H1 (cell line): ENCODE measurements at regions not wholly inside any gene's neighbourhood (a gene's known extent, or its start where the extent isn't known, plus 50 kb on each side); places are given as distances from the start of the nearest gene placed in this dataset.

ENCODE experiments used
- CTCF ChIA-PET: fragments of 300-600 bp; sonication (Branson Sonifier 250); formaldehyde crosslinking; loops from one replicate; lab custom pipeline; 2021; ENCODE audit not compliant: partially characterized antibody; lab: Charles Lee
- POLR2A ChIA-PET: fragments of 300-600 bp; sonication (Branson Sonifier 250); formaldehyde crosslinking; loops from one replicate; lab custom pipeline; 2021; ENCODE audit warnings: inconsistent platforms; ENCODE audit not compliant: partially characterized antibody; lab: Charles Lee
- DNase-seq, 2 experiments: peaks; one replicate each; pipeline versions ENCODE4 v3.0.0 to v3.0.0-alpha.2; 2010 to 2022; ENCODE audit warnings: low spot score in 2 of 2, low read depth in 1 of 2, mixed read lengths in 1 of 2
- FAIRE-seq: peaks from 2 replicates; lab custom pipeline; 2011; peaks lifted over from hg19 to GRCh38; lab: Jason Lieb, UNC
- H2AFZ ChIP-seq: 2 replicates; pipeline ENCODE4 v1.8.1; 2012; ENCODE audit warnings: low read length, inconsistent platforms
- H2AK5ac ChIP-seq: 2 replicates; pipeline ENCODE4 v1.6.1; 2013; ENCODE audit warnings: low read depth, low read length
- H2BK120ac ChIP-seq: replicated peaks from 2 replicates; pipeline ENCODE3; 2013; ENCODE audit warnings: low read depth, low read length, inconsistent platforms
- H2BK12ac ChIP-seq: 2 replicates; pipeline ENCODE4 v1.6.1; 2013; ENCODE audit warnings: low read depth, low read length
- H2BK15ac ChIP-seq: 2 replicates; pipeline ENCODE4 v1.6.1; 2013; ENCODE audit warnings: low read length
- H2BK20ac ChIP-seq: 2 replicates; pipeline ENCODE4 v1.6.1; 2013; ENCODE audit warnings: low read length
- H2BK5ac ChIP-seq: 2 replicates; pipeline ENCODE4 v1.6.1; 2013; ENCODE audit warnings: low read depth, low read length
- H3K14ac ChIP-seq: 2 replicates; pipeline ENCODE4 v1.6.1; 2013; ENCODE audit warnings: inconsistent platforms; ENCODE audit not compliant: insufficient read length
- H3K18ac ChIP-seq: 2 replicates; pipeline ENCODE4 v1.6.1; 2013; ENCODE audit warnings: low read length; ENCODE audit errors: extremely low read depth
- H3K23ac ChIP-seq: 2 replicates; pipeline ENCODE4 v1.6.1; 2013; ENCODE audit warnings: inconsistent platforms; ENCODE audit not compliant: insufficient read length
- H3K23me2 ChIP-seq: 2 replicates; pipeline ENCODE4 v1.6.1; 2013; ENCODE audit warnings: low read depth, low read length
- H3K27ac ChIP-seq: 2 replicates; pipeline ENCODE4 v1.6.1; 2011; ENCODE audit warnings: low read depth, low read length, inconsistent platforms
- H3K27me3 ChIP-seq, 4 experiments: replicated peaks in 1 of 4; 1 replicate in 1 of 4; 2 replicates in 3 of 4; pipeline versions ENCODE4 v1.6.1 to v1.8.1; 2011 to 2013; ENCODE audit warnings: low read length in 3 of 4, mild to moderate bottlenecking in 3 of 4, inconsistent platforms in 2 of 4, mixed read lengths in 2 of 4, moderate library complexity in 1 of 4; ENCODE audit not compliant: control insufficient read depth in 3 of 4, insufficient read depth in 3 of 4; ENCODE audit errors: extremely low read depth in 1 of 4
- H3K36me3 ChIP-seq, 4 experiments: 2 replicates each; pipeline versions ENCODE4 v1.6.1 to v1.8.1; 2011 to 2013; ENCODE audit warnings: mild to moderate bottlenecking in 4 of 4, low read length in 3 of 4, moderate library complexity in 2 of 4, control low read depth in 1 of 4, inconsistent platforms in 1 of 4; ENCODE audit not compliant: insufficient read depth in 4 of 4, control insufficient read depth in 2 of 4
- H3K4ac ChIP-seq: replicated peaks from 2 replicates; pipeline ENCODE3; 2013; ENCODE audit warnings: low read length, low read depth, mixed read lengths, inconsistent platforms; ENCODE audit not compliant: insufficient read length
- H3K4me1 ChIP-seq, 4 experiments: replicated peaks in 1 of 4; 1 replicate in 1 of 4; 2 replicates in 3 of 4; pipeline versions ENCODE4 v1.6.1 to v1.8.1; 2011 to 2013; ENCODE audit warnings: low read length in 3 of 4, inconsistent platforms in 2 of 4, mixed read lengths in 1 of 4; ENCODE audit not compliant: insufficient read depth in 4 of 4, control insufficient read depth in 3 of 4
- H3K4me2 ChIP-seq, 2 experiments: 2 replicates each; pipeline versions ENCODE4 v1.6.1 to v1.8.1; 2011 to 2013; ENCODE audit warnings: low read depth in 2 of 2, low read length in 2 of 2, control low read depth in 1 of 2, inconsistent platforms in 1 of 2, mild to moderate bottlenecking in 1 of 2; ENCODE audit not compliant: insufficient read depth in 1 of 2
- H3K4me3 ChIP-seq, 4 experiments: fragments of 200-600, 300-600 bp in 1 of 4; sonication (generic), shearing (Covaris generic), sonication (Bioruptor Twin) in 1 of 4; 2 replicates each; pipeline versions ENCODE4 v1.5.1 to v1.8.1; 2011 to 2016; ENCODE audit warnings: low read length in 4 of 4, low read depth in 3 of 4, control low read depth in 2 of 4, inconsistent platforms in 2 of 4, mild to moderate bottlenecking in 2 of 4, mixed read lengths in 1 of 4, moderate library complexity in 1 of 4; ENCODE audit not compliant: insufficient read depth in 2 of 4; ENCODE audit errors: extremely low read depth in 1 of 4
- H3K56ac ChIP-seq: replicated peaks from 2 replicates; pipeline ENCODE3; 2013; ENCODE audit warnings: low read depth, mild to moderate bottlenecking, mixed read lengths, low read length, inconsistent platforms; ENCODE audit not compliant: insufficient read length
- H3K79me1 ChIP-seq: 2 replicates; pipeline ENCODE4 v1.6.1; 2013; ENCODE audit warnings: low read depth, low read length, control low read depth
- H3K79me2 ChIP-seq, 2 experiments: 2 replicates each; pipeline versions ENCODE4 v1.6.1 to v1.8.1; 2012 to 2013; ENCODE audit warnings: low read length in 2 of 2, mild to moderate bottlenecking in 2 of 2, inconsistent platforms in 1 of 2; ENCODE audit not compliant: insufficient read depth in 2 of 2, control insufficient read depth in 1 of 2
- H3K9ac ChIP-seq, 4 experiments: replicated peaks in 1 of 4; 1 replicate in 1 of 4; 2 replicates in 3 of 4; pipeline versions ENCODE4 v1.6.1 to v1.8.1; 2011 to 2013; ENCODE audit warnings: low read depth in 3 of 4, low read length in 3 of 4, control low read depth in 2 of 4, mild to moderate bottlenecking in 2 of 4, moderate library complexity in 2 of 4, inconsistent platforms in 1 of 4; ENCODE audit errors: extremely low read depth in 1 of 4
- H3K9me3 ChIP-seq, 2 experiments: 2 replicates each; pipeline versions ENCODE4 v1.6.1 to v1.8.1; 2012 to 2013; ENCODE audit warnings: mild to moderate bottlenecking in 2 of 2, moderate library complexity in 2 of 2, control low read depth in 1 of 2, inconsistent platforms in 1 of 2, low read depth in 1 of 2, low read length in 1 of 2, mixed read lengths in 1 of 2; ENCODE audit not compliant: insufficient read depth in 2 of 2
- H4K20me1 ChIP-seq, 2 experiments: replicated peaks in 1 of 2; 2 replicates each; pipeline versions ENCODE3 to v1.8.1; 2011 to 2013; ENCODE audit warnings: inconsistent platforms in 2 of 2, low read length in 2 of 2, mild to moderate bottlenecking in 1 of 2; ENCODE audit not compliant: insufficient read depth in 2 of 2, control insufficient read depth in 1 of 2
- H4K5ac ChIP-seq: 2 replicates; pipeline ENCODE4 v1.6.1; 2013; ENCODE audit warnings: low read length, low read depth, mixed read lengths, inconsistent platforms; ENCODE audit not compliant: insufficient read length
- H4K8ac ChIP-seq: 2 replicates; pipeline ENCODE4 v1.8.0; 2013; ENCODE audit warnings: mild to moderate bottlenecking, moderate library complexity, low read length, inconsistent platforms; ENCODE audit not compliant: insufficient read depth; ENCODE audit errors: extremely low read depth
- H4K91ac ChIP-seq: replicated peaks from 2 replicates; pipeline ENCODE3; 2013; ENCODE audit warnings: low read length, mixed read lengths, inconsistent platforms; ENCODE audit not compliant: insufficient read length
- CHD2 ChIP-seq: IDR thresholded peaks from 2 replicates; pipeline ENCODE4 v1.6.1; 2012; ENCODE audit warnings: low read length, improper control_type of control experiment
- KDM1A ChIP-seq: fragments of 200-600, 300-600 bp; sonication (generic); IDR thresholded peaks from 2 replicates; pipeline ENCODE4 v1.7.1; 2016; ENCODE audit warnings: mild to moderate bottlenecking, low read length, borderline replicate concordance
- MAFK ChIP-seq: IDR thresholded peaks from 2 replicates; pipeline ENCODE4 v1.6.1; 2012; ENCODE audit warnings: low read depth, mild to moderate bottlenecking, improper control_type of control experiment, low read length
- WGBS, 2 experiments: shearing (Covaris generic) in 1 of 2; methylation state at CpG; one replicate each; pipeline versions ENCODE4 v1.1.6 to v1.1.7; 2013 to 2015; ENCODE audit warnings: low lambda C conversion rate in 2 of 2, mixed read lengths in 2 of 2, inconsistent platforms in 1 of 2, low coverage in 1 of 2, missing lambda C conversion rate in 1 of 2; ENCODE audit not compliant: insufficient replicate concordance in 2 of 2, insufficient coverage in 1 of 2, insufficient read length in 1 of 2; ENCODE audit errors: extremely low coverage in 1 of 2, missing lambda C conversion rate in 1 of 2; 5-methylcytosine and 5-hydroxymethylcytosine counted together

DNA sequence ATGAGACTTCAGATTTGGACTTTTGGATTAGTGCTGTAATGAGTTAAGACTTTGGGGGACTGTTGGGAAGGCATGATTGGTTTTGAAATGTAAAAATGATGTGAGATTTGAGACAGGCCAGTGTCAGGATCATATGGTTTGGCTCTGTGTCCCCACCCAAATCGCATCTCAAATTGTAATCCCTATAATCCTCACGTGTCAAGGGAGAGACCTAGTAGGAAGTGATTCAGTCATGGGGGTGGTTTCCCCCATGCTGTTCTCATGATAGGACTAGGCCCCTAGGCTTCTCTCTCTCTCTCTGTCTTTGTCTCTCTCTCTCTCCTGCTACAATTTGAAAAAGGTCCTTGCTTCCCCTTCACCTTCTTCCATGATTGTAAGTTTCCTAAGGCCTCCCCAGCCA, 473.3 kb upstream of the CD180 start:
- Histone ChIP-seq H3K23me2 (no peaks in the 10 kb centered on the region), H3K4ac (no peak overlapping the region), H2BK5ac (no peak overlapping the region), H3K79me1 (no peaks in the 10 kb centered on the region), H4K5ac (no peak overlapping the region), H3K27me3 (no peaks in the 10 kb centered on the region), H2BK12ac (no peak overlapping the region), H3K23ac (no peak overlapping the region), H2BK15ac (no peak overlapping the region), H2AFZ (no peak overlapping the region), H4K91ac (no peak overlapping the region), H3K9me3 (peaks cover 13% of the 10 kb centered on the region in 2 experiments), H3K79me2 (no peaks in the 10 kb centered on the region), H4K8ac (no peak overlapping the region), H2AK5ac (no peak overlapping the region), H3K56ac (no peak overlapping the region), H3K4me3 (no peak overlapping the region), H3K9ac (no peak overlapping the region), H2BK120ac (no peak overlapping the region), H2BK20ac (no peak overlapping the region), H3K27ac (no peak overlapping the region), H3K36me3 (peaks cover 0 to 4% (median 0%) of the 10 kb centered on the region in 4 experiments; a peak in 1 of 8 replicates), H3K14ac (no peak overlapping the region), H4K20me1 (no peaks in the 10 kb centered on the region), H3K4me2 (no peak overlapping the region), H3K18ac (no peak overlapping the region), H3K4me1 (no peaks in the 10 kb centered on the region)
- TF ChIP-seq CHD2: no peak
- TF ChIP-seq KDM1A: no peak
- TF ChIP-seq MAFK: no peak
- 92% methylated on average over 2 of the region's 2 CpGs; no CpG with 5 or more reads in 1 of the 2 experiments for WGBS, 2 experiments
- FAIRE-seq (no peak), DNase-seq (no peak)
- CTCF ChIA-PET: no interaction called here
- POLR2A ChIA-PET: no interaction called here
